ENCODE measurements at regions not wholly inside any gene's neighbourhood (a gene's known extent, or its start where the extent isn't known, plus 50 kb on each side); places are given as distances from the start of the nearest gene placed in this dataset.

GRCh38 chr2:18903750-18904149, 314.4 kb upstream of the NT5C1B start:
- Histone ChIP-seq H3K4me1 (no peaks in the 10 kb centered on the region), H3K9me3 (no peaks in the 10 kb centered on the region), H3K27ac (no peak overlapping the region), H3K27me3 (no peaks in the 10 kb centered on the region), H3K36me3 (no peaks in the 10 kb centered on the region), H3K4me3 (no peak overlapping the region)
- intact Hi-C loops (cut with DNase I) = no loop called here
- no peak for DNase-seq
- TF ChIP-seq, protein P1, sequence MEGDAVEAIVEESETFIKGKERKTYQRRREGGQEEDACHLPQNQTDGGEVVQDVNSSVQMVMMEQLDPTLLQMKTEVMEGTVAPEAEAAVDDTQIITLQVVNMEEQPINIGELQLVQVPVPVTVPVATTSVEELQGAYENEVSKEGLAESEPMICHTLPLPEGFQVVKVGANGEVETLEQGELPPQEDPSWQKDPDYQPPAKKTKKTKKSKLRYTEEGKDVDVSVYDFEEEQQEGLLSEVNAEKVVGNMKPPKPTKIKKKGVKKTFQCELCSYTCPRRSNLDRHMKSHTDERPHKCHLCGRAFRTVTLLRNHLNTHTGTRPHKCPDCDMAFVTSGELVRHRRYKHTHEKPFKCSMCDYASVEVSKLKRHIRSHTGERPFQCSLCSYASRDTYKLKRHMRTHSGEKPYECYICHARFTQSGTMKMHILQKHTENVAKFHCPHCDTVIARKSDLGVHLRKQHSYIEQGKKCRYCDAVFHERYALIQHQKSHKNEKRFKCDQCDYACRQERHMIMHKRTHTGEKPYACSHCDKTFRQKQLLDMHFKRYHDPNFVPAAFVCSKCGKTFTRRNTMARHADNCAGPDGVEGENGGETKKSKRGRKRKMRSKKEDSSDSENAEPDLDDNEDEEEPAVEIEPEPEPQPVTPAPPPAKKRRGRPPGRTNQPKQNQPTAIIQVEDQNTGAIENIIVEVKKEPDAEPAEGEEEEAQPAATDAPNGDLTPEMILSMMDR (IDR thresholded peaks at IDR 0.05) = no peak
- ATAC-seq = no peak

- no peak overlapping the region for H3K4me3 ChIP-seq
- intact Hi-C loops (cut with DNase I) = no loop called here
- H3K36me3 ChIP-seq = no peaks in the 10 kb centered on the region
- ATAC-seq (no peak), DNase-seq (no peak)
- TF ChIP-seq, protein P1 (IDR thresholded peaks at IDR 0.05) = no peak
- no peaks in the 10 kb centered on the region for H3K27me3 ChIP-seq
- H3K27ac ChIP-seq = no peak overlapping the region
- H3K9me3 ChIP-seq = no peaks in the 10 kb centered on the region
- H3K4me1 ChIP-seq = no peaks in the 10 kb centered on the region
These were observed 311.9 kb upstream of the NT5C1B start for GRCh38 chr2:18901242-18901641.

DNA sequence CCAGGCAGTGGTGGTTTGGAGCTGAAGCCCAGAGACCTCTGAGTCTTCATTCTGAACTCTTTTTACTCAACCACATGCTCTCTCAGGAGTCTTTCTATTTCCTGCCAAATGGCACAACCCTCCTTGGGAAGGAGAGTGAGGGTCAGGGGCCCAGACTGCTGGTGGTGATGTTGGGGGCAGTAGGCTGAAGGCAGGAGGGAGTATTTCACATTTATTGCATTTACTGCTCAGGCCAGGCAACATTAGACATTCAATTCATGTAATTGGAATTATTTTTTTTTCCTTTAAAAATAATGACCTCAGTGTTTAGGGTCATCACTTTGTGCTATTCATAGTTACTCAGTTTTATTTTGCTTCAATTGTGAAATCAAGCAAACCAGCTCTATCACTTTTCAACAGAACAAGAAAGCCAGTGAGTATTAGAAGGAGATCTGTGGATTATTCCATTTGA, 311.3 kb upstream of the NT5C1B start:
- H3K9me3 ChIP-seq = no peaks in the 10 kb centered on the region
- intact Hi-C loops (cut with DNase I) = no loop called here
- H3K27me3 ChIP-seq = no peaks in the 10 kb centered on the region
- TF ChIP-seq, protein P1 (IDR thresholded peaks at IDR 0.05) = no peak
- peak overlapping the region; percentile 26 for H3K27ac ChIP-seq
- DNase-seq (no peak), ATAC-seq (no peak)
- no peaks in the 10 kb centered on the region for H3K36me3 ChIP-seq
- no peak overlapping the region for H3K4me3 ChIP-seq
- H3K4me1 ChIP-seq = no peaks in the 10 kb centered on the region

DNA sequence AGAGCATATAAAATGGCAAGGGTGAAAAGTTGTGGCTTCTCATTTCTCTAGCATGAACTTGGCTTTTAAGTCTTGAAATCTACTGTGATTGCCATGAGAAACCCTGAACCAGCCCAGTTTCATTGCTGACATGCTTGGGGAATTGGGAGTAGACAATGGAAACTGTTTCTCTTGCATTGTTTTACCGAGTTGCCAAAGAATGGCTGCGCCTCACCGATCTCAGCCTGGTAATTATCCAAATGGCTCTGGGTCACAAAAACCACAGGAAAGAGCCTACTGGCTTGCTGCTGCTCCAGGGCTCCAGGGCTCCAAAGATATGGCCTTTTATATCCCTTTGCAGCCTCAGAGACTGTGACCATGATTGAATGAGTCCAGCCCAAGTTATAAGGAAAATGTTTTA, 310.4 kb upstream of the NT5C1B start:
- H3K27me3 ChIP-seq = no peaks in the 10 kb centered on the region
- H3K4me3 ChIP-seq = no peak overlapping the region
- intact Hi-C loops (cut with DNase I) = no loop called here
- no peaks in the 10 kb centered on the region for H3K36me3 ChIP-seq
- no peak overlapping the region for H3K27ac ChIP-seq
- TF ChIP-seq, protein P1 (IDR thresholded peaks at IDR 0.05) = no peak
- DNase-seq = no peak
- no peak for ATAC-seq
- H3K4me1 ChIP-seq = no peaks in the 10 kb centered on the region
- no peaks in the 10 kb centered on the region for H3K9me3 ChIP-seq

DNA sequence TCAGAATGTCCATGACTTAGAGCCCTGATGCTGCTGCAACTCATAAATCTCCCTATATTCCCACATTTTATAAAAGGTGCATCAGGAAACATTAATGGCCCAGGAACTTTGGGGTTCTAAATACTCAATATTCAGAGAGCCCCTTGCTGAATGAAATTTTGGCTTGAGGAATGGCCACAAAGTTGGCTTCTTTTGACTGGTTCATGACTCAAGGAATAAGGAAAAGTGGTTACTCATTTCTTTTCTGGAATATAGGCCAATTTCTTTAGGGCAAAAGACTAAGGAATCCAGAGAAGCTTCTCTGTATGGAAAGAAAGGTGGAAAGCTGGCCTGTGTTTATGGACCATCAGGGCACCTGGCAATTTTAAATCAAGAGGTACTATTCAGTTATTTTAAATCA, 308.9 kb upstream of the NT5C1B start:
- intact Hi-C loops (cut with DNase I) = no loop called here
- Histone ChIP-seq H3K4me1 (no peaks in the 10 kb centered on the region), H3K9me3 (no peaks in the 10 kb centered on the region), H3K36me3 (no peaks in the 10 kb centered on the region), H3K27ac (no peak overlapping the region), H3K27me3 (no peaks in the 10 kb centered on the region), H3K4me3 (no peak overlapping the region)
- DNase-seq (no peak), ATAC-seq (no peak)
- TF ChIP-seq, protein P1 (IDR thresholded peaks at IDR 0.05) = no peak

DNA sequence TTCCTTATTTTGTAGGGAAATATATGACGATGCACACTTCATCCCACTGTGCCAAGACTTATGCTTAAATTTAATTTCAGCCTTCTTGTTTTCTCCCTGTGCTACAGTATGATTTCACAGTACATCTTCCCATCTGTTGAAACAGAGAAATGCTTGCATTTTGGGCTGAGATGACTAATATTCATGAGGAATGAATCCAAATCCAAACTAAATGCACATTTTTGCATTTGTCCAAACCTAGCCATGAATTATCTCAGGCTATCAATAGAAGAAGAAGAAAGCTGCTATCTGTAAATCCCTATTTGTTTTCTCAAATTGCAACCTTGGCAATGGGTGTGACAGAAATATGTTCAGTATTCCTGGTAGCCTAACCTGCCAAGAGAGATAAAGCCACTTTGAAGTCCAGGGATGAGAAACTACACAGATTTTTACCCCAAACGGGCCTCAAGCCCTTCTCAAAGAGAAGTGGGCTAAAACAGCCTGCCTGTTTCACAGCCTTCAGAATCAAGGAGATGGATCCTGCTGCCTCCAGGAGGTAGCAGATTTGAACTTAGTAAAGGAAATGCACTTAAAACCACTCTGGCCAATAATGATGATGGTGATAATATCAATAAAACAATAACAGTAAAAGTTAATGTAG, 306.9 kb upstream of the NT5C1B start:
- Histone ChIP-seq H3K4me3 (no peak overlapping the region), H3K27me3 (no peaks in the 10 kb centered on the region), H3K9me3 (no peaks in the 10 kb centered on the region), H3K36me3 (no peaks in the 10 kb centered on the region), H3K4me1 (no peaks in the 10 kb centered on the region), H3K27ac (no peak overlapping the region)
- TF ChIP-seq, protein P1 (IDR thresholded peaks at IDR 0.05) = no peak
- intact Hi-C loops (cut with DNase I) = no loop called here
- ATAC-seq (no peak), DNase-seq (no peak)

All from upper lobe of right lung (tissue), 1 donor.